K562 (cell line): ENCODE measurements at regions not wholly inside any gene's neighbourhood (a gene's known extent, or its start where the extent isn't known, plus 50 kb on each side); places are given as distances from the start of the nearest gene placed in this dataset.

Source experiments
- ATAC-seq: fragments of 200-7000 bp; cut with Tn5 transposase; 3 replicates; pipeline ENCODE4 v1.9.1; 2020; ENCODE audit warnings: moderate library complexity
- BruUV-seq: library from RNA; stranded (reverse); fragments of 400-500 nt; replicated peaks from 2 replicates; lab custom pipeline; 2021; lab: Mats Ljungman, UMichigan
- CTCF ChIA-PET: fragments of 300-600 bp; formaldehyde crosslinking; extraction: SDS; loops from one replicate; lab custom pipeline; 2021; ENCODE audit warnings: low intra/inter-chr PET ratio; lab: Yijun Ruan, JAX
- POLR2A ChIA-PET: fragments of 300-600, 350-650 bp; sonication (Branson Sonifier 250); formaldehyde crosslinking; extraction: SDS; loops from one replicate; lab custom pipeline; 2021; ENCODE audit warnings: antibody characterized with exemption, inconsistent platforms; lab: Yijun Ruan, JAX
- DNase-seq, 4 experiments: peaks; one replicate each; pipeline versions ENCODE4 v3.0.0 to v3.0.0-alpha.2; 2011 to 2018; ENCODE audit warnings: low spot score in 3 of 4, mixed read lengths in 3 of 4; ENCODE audit errors: extremely low read depth in 1 of 4
- FAIRE-seq: peaks from 2 replicates; lab custom pipeline; 2011; peaks lifted over from hg19 to GRCh38; lab: Jason Lieb, UNC
- H2AFZ ChIP-seq: 2 replicates; pipeline ENCODE4 v1.6.0; 2011; ENCODE audit warnings: low read depth, low read length, control low read depth, inconsistent platforms
- H3K27ac ChIP-seq: fragments of 200-600 bp; 3 replicates; pipeline ENCODE4 v1.8.0; 2011; ENCODE audit warnings: low read depth, mild to moderate bottlenecking, control low read depth, inconsistent platforms, low read length, moderate library complexity, mixed read lengths; ENCODE audit errors: extremely low read depth
- H3K27me3 ChIP-seq, 2 experiments: fragments of 300-600 bp in 1 of 2; 2 replicates in 1 of 2; 3 replicates in 1 of 2; pipeline versions ENCODE4 v1.6.0 to v1.8.0; 2011; ENCODE audit warnings: inconsistent platforms in 2 of 2, low read length in 2 of 2, mild to moderate bottlenecking in 1 of 2, mixed read lengths in 1 of 2, moderate library complexity in 1 of 2; ENCODE audit not compliant: control insufficient read depth in 2 of 2, insufficient read depth in 2 of 2
- H3K36me3 ChIP-seq: fragments of 300-600 bp; 3 replicates; pipeline ENCODE4 v1.8.0; 2011; ENCODE audit warnings: mild to moderate bottlenecking, low read length, inconsistent platforms; ENCODE audit not compliant: control insufficient read depth, insufficient read depth
- H3K4me1 ChIP-seq, 2 experiments: fragments of 200-600 bp in 1 of 2; replicated peaks in 1 of 2; 2 replicates in 1 of 2; 3 replicates in 1 of 2; pipeline versions ENCODE4 v1.5.1 to v1.8.0; 2011; ENCODE audit warnings: inconsistent platforms in 2 of 2, low read length in 2 of 2, mild to moderate bottlenecking in 1 of 2, mixed read lengths in 1 of 2, moderate library complexity in 1 of 2; ENCODE audit not compliant: control insufficient read depth in 2 of 2, insufficient read depth in 2 of 2
- H3K4me2 ChIP-seq: 2 replicates; pipeline ENCODE4 v1.6.1; 2011; ENCODE audit warnings: low read length, control low read depth, inconsistent platforms, mixed read lengths; ENCODE audit not compliant: insufficient read depth
- H3K4me3 ChIP-seq: fragments of 200-600 bp; sonication (generic), shearing (Covaris generic); 2 replicates; pipeline ENCODE4 v1.5.1; 2016; ENCODE audit warnings: control low read depth, inconsistent platforms
- H3K79me2 ChIP-seq: fragments of 200-600 bp; 3 replicates; pipeline ENCODE4 v1.8.0; 2011; ENCODE audit warnings: low read length, inconsistent platforms; ENCODE audit not compliant: control insufficient read depth, insufficient read depth
- H3K9ac ChIP-seq, 2 experiments: 2 replicates each; pipeline versions ENCODE4 v1.6.0 to v1.6.1; 2011; ENCODE audit warnings: low read depth in 2 of 2, low read length in 2 of 2, control low read depth in 1 of 2, inconsistent platforms in 1 of 2, mild to moderate bottlenecking in 1 of 2, mixed read lengths in 1 of 2; ENCODE audit not compliant: insufficient read depth in 1 of 2
- H3K9me1 ChIP-seq: one replicate; pipeline ENCODE4 v1.6.0; 2011; ENCODE audit warnings: inconsistent platforms, mild to moderate bottlenecking, low read length, moderate library complexity; ENCODE audit not compliant: control insufficient read depth, insufficient read depth
- H3K9me3 ChIP-seq: replicated peaks from 2 replicates; pipeline ENCODE4 v1.5.1; 2011; ENCODE audit warnings: low read depth, low read length, inconsistent platforms; ENCODE audit not compliant: control insufficient read depth, insufficient read depth
- H4K20me1 ChIP-seq: replicated peaks from 2 replicates; pipeline ENCODE4 v1.6.1; 2011; ENCODE audit warnings: low read length, inconsistent platforms, mixed read lengths; ENCODE audit not compliant: control insufficient read depth, insufficient read depth
- BMI1 ChIP-seq: fragments of 150-350 bp; IDR thresholded peaks from 2 replicates; pipeline ENCODE4 v1.6.1; 2014; ENCODE audit warnings: low read length
- CHCHD3 ChIP-seq: fragments of 250-450 bp; sonication (Bioruptor Pico); IDR thresholded peaks from 2 replicates; pipeline ENCODE4 v2.1.2; 2022; ENCODE audit warnings: mild to moderate bottlenecking
- CSDE1 ChIP-seq, 2 experiments: fragments of 450-650 bp; IDR thresholded peaks; 2 replicates each; pipeline ENCODE4 v1.6.1; 2016; ENCODE audit warnings: mild to moderate bottlenecking in 1 of 2
- FOXA1 ChIP-seq: fragments of 450-650 bp; IDR thresholded peaks from 2 replicates; pipeline ENCODE4 v1.6.1; 2016; ENCODE audit warnings: mild to moderate bottlenecking, borderline replicate concordance
- KAT2B ChIP-seq: IDR thresholded peaks from one replicate; pipeline ENCODE4 v1.6.1; 2012; ENCODE audit warnings: low read depth, mild to moderate bottlenecking, control low read depth, inconsistent platforms, low read length, moderate library complexity
- L3MBTL2 ChIP-seq: fragments of 450-650 bp; IDR thresholded peaks from 2 replicates; pipeline ENCODE4 v1.6.1; 2016; ENCODE audit warnings: mild to moderate bottlenecking, moderate library complexity
- NBN ChIP-seq: fragments of 450-650 bp; IDR thresholded peaks from 2 replicates; pipeline ENCODE4 v1.6.1; 2016; ENCODE audit warnings: low read depth, mild to moderate bottlenecking
- PCBP1 ChIP-seq: fragments of 200-400 bp; formaldehyde crosslinking; IDR thresholded peaks from 2 replicates; pipeline ENCODE4 v1.6.1; 2018; ENCODE audit warnings: mild to moderate bottlenecking, low read depth, low read length; ENCODE audit not compliant: poor library complexity, severe bottlenecking
- POLR2B ChIP-seq: fragments of 450-650 bp; IDR thresholded peaks from 2 replicates; pipeline ENCODE4 v1.6.1; 2018; ENCODE audit warnings: low read depth; ENCODE audit not compliant: partially characterized antibody
- U2AF2 ChIP-seq: fragments of 200-400 bp; formaldehyde crosslinking; optimal IDR thresholded peaks from 2 replicates; pipeline ENCODE3; 2017; ENCODE audit warnings: low read depth, mild to moderate bottlenecking, low read length
- ZBTB2 ChIP-seq: fragments of 450-650 bp; IDR thresholded peaks from 2 replicates; pipeline ENCODE4 v1.6.1; 2016; ENCODE audit warnings: antibody characterized with exemption
- ZFX ChIP-seq: sonication (generic); formaldehyde crosslinking; IDR thresholded peaks from 2 replicates; pipeline ENCODE4 v1.8.0; 2022; ENCODE audit warnings: mild to moderate bottlenecking, missing genetic modification reagents, moderate library complexity
- ZNF197 ChIP-seq: fragments of 200-800 bp; sonication (Bioruptor generic); IDR thresholded peaks from 2 replicates; pipeline ENCODE4 v1.6.1; 2016; ENCODE audit warnings: low read depth, missing genetic modification characterization, missing compliant biosample characterization
- ZNF239 ChIP-seq: fragments of 250-450 bp; sonication (Bioruptor Pico); IDR thresholded peaks from 2 replicates; pipeline ENCODE4 v1.4.0; 2020; ENCODE audit warnings: mild to moderate bottlenecking
- ZNF584 ChIP-seq: fragments of 200-800 bp; sonication (Bioruptor generic); IDR thresholded peaks from 2 replicates; pipeline ENCODE4 v1.6.1; 2016; ENCODE audit warnings: low read depth, mild to moderate bottlenecking, missing genetic modification characterization, missing compliant biosample characterization
- ZNF77 ChIP-seq: fragments of 250-450 bp; sonication (Bioruptor Pico); IDR thresholded peaks from 2 replicates; pipeline ENCODE4 v1.5.0; 2020
- WGBS: fragments of 100-300 bp; shearing (Covaris generic); methylation state at CpG from one replicate; pipeline ENCODE4 v1.1.6; 2016; ENCODE audit warnings: low coverage, mixed read lengths; ENCODE audit not compliant: insufficient coverage; ENCODE audit errors: missing lambda C conversion rate; 5-methylcytosine and 5-hydroxymethylcytosine counted together
- in situ Hi-C: fragments of 300-500 bp; cut with MboI; formaldehyde crosslinking; loops from 4 replicates; pipeline ENCODE4 v1.15.0; 2018; ENCODE audit warnings: inconsistent platforms, mixed read lengths
- intact Hi-C: fragments of 100-400 bp; cut with micrococcal nuclease; formaldehyde crosslinking; loops from 2 replicates; pipeline ENCODE4 v1.14.2; 2022
- TF ChIP-seq, protein P1 (sequence below): fragments of 450-650 bp; IDR thresholded peaks from 2 replicates; pipeline ENCODE4 v1.6.1; 2016; ENCODE audit warnings: missing biosample characterization, missing genetic modification characterization
- TF ChIP-seq, protein P2 (sequence below): fragments of 450-650 bp; formaldehyde crosslinking; IDR thresholded peaks from 2 replicates; pipeline ENCODE4 v1.4.0; 2022; ENCODE audit warnings: missing genetic modification characterization
- TF ChIP-seq, protein P3 (sequence below): fragments of 250-450 bp; sonication (Bioruptor Pico); IDR thresholded peaks from 2 replicates; pipeline ENCODE4 v1.9.0; 2021; ENCODE audit warnings: mild to moderate bottlenecking, inconsistent platforms

DNA sequence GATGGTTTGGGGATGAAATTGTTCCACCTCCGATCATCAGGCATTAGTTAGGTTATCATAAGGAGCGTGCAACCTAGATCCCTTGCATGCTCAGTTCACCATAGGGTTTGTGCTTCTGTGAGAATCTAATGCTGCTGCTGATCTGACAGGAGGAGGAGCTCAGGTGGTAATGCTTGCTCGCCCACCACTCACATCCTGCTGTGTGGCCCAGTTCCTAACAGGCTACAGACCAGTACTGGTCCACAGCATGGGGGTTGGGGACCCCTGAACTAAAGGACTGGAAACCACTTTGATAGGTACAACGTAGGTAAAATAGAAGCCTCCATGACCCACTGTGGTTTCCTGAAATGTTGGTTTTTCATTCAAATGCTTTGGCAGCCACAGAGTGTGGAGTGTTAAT, 109.3 kb upstream of the PROKR2 start:
- Histone ChIP-seq H3K9me3 (no peaks in the 10 kb centered on the region), H3K79me2 (no peaks in the 10 kb centered on the region), H3K4me1 (no peaks in the 10 kb centered on the region), H3K9me1 (no peaks in the 10 kb centered on the region), H4K20me1 (no peaks in the 10 kb centered on the region), H2AFZ (no peak overlapping the region), H3K4me2 (no peak overlapping the region), H3K27ac (no peak overlapping the region), H3K9ac (no peak overlapping the region), H3K4me3 (no peak overlapping the region), H3K27me3 (no peaks in the 10 kb centered on the region), H3K36me3 (no peaks in the 10 kb centered on the region)
- ChIA-PET POLR2A (no interaction called here), CTCF (no interaction called here)
- ATAC-seq, result no peak
- no peak for FAIRE-seq
- BruUV-seq, result no TSS peak
- 0% methylated on average over 3 of the region's 4 CpGs for WGBS
- intact Hi-C loops (no loop called here), in situ Hi-C loops (no loop called here)
- TF ChIP-seq POLR2B (no peak), ZNF239 (no peak), ZNF77 (CRISPR knock-in tag) (no peak), NBN (no peak), ZFX (CRISPR knock-in tag) (no peak), KAT2B (no peak), ZNF197 (CRISPR knock-in tag) (no peak), CHCHD3 (CRISPR knock-in tag) (no peak), U2AF2 (no peak), BMI1 (no peak), ZNF584 (CRISPR knock-in tag) (no peak), CSDE1 (IDR thresholded peaks at IDR 0.05) (no peak), L3MBTL2 (no peak), FOXA1 (no peak), ZBTB2 (no peak), PCBP1 (no peak)
- TF ChIP-seq, protein P1, sequence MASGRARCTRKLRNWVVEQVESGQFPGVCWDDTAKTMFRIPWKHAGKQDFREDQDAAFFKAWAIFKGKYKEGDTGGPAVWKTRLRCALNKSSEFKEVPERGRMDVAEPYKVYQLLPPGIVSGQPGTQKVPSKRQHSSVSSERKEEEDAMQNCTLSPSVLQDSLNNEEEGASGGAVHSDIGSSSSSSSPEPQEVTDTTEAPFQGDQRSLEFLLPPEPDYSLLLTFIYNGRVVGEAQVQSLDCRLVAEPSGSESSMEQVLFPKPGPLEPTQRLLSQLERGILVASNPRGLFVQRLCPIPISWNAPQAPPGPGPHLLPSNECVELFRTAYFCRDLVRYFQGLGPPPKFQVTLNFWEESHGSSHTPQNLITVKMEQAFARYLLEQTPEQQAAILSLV (tag), result no peak
- TF ChIP-seq, protein P2, sequence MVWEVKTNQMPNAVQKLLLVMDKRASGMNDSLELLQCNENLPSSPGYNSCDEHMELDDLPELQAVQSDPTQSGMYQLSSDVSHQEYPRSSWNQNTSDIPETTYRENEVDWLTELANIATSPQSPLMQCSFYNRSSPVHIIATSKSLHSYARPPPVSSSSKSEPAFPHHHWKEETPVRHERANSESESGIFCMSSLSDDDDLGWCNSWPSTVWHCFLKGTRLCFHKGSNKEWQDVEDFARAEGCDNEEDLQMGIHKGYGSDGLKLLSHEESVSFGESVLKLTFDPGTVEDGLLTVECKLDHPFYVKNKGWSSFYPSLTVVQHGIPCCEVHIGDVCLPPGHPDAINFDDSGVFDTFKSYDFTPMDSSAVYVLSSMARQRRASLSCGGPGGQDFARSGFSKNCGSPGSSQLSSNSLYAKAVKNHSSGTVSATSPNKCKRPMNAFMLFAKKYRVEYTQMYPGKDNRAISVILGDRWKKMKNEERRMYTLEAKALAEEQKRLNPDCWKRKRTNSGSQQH (CRISPR knock-in tag), result no peak
- TF ChIP-seq, protein P3, sequence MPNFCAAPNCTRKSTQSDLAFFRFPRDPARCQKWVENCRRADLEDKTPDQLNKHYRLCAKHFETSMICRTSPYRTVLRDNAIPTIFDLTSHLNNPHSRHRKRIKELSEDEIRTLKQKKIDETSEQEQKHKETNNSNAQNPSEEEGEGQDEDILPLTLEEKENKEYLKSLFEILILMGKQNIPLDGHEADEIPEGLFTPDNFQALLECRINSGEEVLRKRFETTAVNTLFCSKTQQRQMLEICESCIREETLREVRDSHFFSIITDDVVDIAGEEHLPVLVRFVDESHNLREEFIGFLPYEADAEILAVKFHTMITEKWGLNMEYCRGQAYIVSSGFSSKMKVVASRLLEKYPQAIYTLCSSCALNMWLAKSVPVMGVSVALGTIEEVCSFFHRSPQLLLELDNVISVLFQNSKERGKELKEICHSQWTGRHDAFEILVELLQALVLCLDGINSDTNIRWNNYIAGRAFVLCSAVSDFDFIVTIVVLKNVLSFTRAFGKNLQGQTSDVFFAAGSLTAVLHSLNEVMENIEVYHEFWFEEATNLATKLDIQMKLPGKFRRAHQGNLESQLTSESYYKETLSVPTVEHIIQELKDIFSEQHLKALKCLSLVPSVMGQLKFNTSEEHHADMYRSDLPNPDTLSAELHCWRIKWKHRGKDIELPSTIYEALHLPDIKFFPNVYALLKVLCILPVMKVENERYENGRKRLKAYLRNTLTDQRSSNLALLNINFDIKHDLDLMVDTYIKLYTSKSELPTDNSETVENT (CRISPR knock-in tag), result no peak
- DNase-seq, result no peak
